PC-9 (cell line): ENCODE measurements at regions not wholly inside any gene's neighbourhood (a gene's known extent, or its start where the extent isn't known, plus 50 kb on each side); places are given as distances from the start of the nearest gene placed in this dataset.

Experiments
- CTCF ChIP-seq: fragments of 200-600 bp; sonication (generic); conservative IDR thresholded peaks from 2 replicates; pipeline ENCODE4 v1.6.1; 2017; ENCODE audit warnings: mixed run types, antibody characterized with exemption, mild to moderate bottlenecking, moderate library complexity
- EZH2 ChIP-seq: fragments of 200-600 bp; sonication (generic); IDR thresholded peaks from 2 replicates; pipeline ENCODE4 v1.8.0; 2017; ENCODE audit warnings: antibody characterized with exemption, low read depth

GRCh38 chr14:38040411-38040810, 167.3 kb upstream of the SSTR1 start:
- no peak for TF ChIP-seq CTCF
- no peak for TF ChIP-seq EZH2
